SK-N-SH (cell line): ENCODE measurements at regions not wholly inside any gene's neighbourhood (a gene's known extent, or its start where the extent isn't known, plus 50 kb on each side); places are given as distances from the start of the nearest gene placed in this dataset.

Experiments used
- CTCF ChIA-PET: fragments of 300-600, 350-600 bp; formaldehyde crosslinking; extraction: SDS; loops from one replicate; lab custom pipeline; 2021; lab: Yijun Ruan, JAX
- POLR2A ChIA-PET: fragments of 350-600 bp; sonication (Branson Sonifier 250); formaldehyde crosslinking; extraction: SDS; loops from one replicate; lab custom pipeline; 2020; ENCODE audit warnings: antibody characterized with exemption, inconsistent platforms; lab: Yijun Ruan, JAX
- DNase-seq: peaks from one replicate; pipeline ENCODE4 v3.0.0; 2012
- H2AFZ ChIP-seq: fragments of 200-600 bp; sonication (generic); 2 replicates; pipeline ENCODE4 v1.8.1; 2016; ENCODE audit warnings: antibody characterized with exemption, mild to moderate bottlenecking, low read depth
- H3F3A ChIP-seq: fragments of 200-600 bp; sonication (generic); replicated peaks from 2 replicates; pipeline ENCODE3; 2016; ENCODE audit warnings: antibody characterized with exemption, mild to moderate bottlenecking; ENCODE audit not compliant: insufficient read depth
- H3K27ac ChIP-seq, 2 experiments: fragments of 200-500 bp in 1 of 2; fragments of 200-600 bp in 1 of 2; sonication (Bioruptor generic) in 1 of 2; sonication (generic), shearing (Covaris generic) in 1 of 2; 2 replicates each; pipeline versions ENCODE4 v1.5.1 to v1.6.1; 2014 to 2016; ENCODE audit warnings: low read depth in 2 of 2, inconsistent platforms in 1 of 2, low read length in 1 of 2, mild to moderate bottlenecking in 1 of 2, mixed read lengths in 1 of 2
- H3K27me3 ChIP-seq: fragments of 200-600 bp; sonication (generic), shearing (Covaris generic); 2 replicates; pipeline ENCODE4 v1.6.1; 2016; ENCODE audit warnings: mixed run types; ENCODE audit not compliant: insufficient read depth
- H3K36me3 ChIP-seq, 2 experiments: fragments of 200-500 bp in 1 of 2; fragments of 200-600 bp in 1 of 2; sonication (Bioruptor generic) in 1 of 2; sonication (generic) in 1 of 2; replicated peaks in 1 of 2; 2 replicates each; pipeline versions ENCODE3 to v1.5.1; 2014 to 2016; ENCODE audit warnings: low read length in 1 of 2, mild to moderate bottlenecking in 1 of 2; ENCODE audit not compliant: insufficient read depth in 2 of 2, control insufficient read depth in 1 of 2
- H3K4me1 ChIP-seq, 2 experiments: fragments of 200-500 bp in 1 of 2; fragments of 200-600 bp in 1 of 2; sonication (Bioruptor generic) in 1 of 2; sonication (generic), shearing (Covaris generic) in 1 of 2; 2 replicates each; pipeline versions ENCODE4 v1.5.1 to v1.6.1; 2014 to 2016; ENCODE audit warnings: low read depth in 1 of 2, low read length in 1 of 2, mixed run types in 1 of 2; ENCODE audit not compliant: insufficient read depth in 2 of 2, control insufficient read depth in 1 of 2
- H3K4me2 ChIP-seq: fragments of 200-600 bp; sonication (generic), shearing (Covaris generic); 2 replicates; pipeline ENCODE4 v1.6.1; 2017; ENCODE audit warnings: mixed run types
- H3K4me3 ChIP-seq, 2 experiments: fragments of 200-500 bp in 1 of 2; fragments of 200-600 bp in 1 of 2; sonication (Bioruptor generic) in 1 of 2; sonication (generic), shearing (Covaris generic) in 1 of 2; 2 replicates each; pipeline versions ENCODE4 v1.5.1 to v1.8.1; 2014 to 2016; ENCODE audit warnings: low read depth in 2 of 2, inconsistent platforms in 1 of 2, low read length in 1 of 2, mild to moderate bottlenecking in 1 of 2, mixed read lengths in 1 of 2, moderate library complexity in 1 of 2
- H3K79me2 ChIP-seq: fragments of 200-600 bp; sonication (generic); 2 replicates; pipeline ENCODE4 v1.8.1; 2017; ENCODE audit warnings: mild to moderate bottlenecking; ENCODE audit not compliant: insufficient read depth
- H3K9ac ChIP-seq: fragments of 200-600 bp; sonication (generic); 2 replicates; pipeline ENCODE4 v1.6.1; 2017; ENCODE audit warnings: mixed run types
- H3K9me2 ChIP-seq: fragments of 200-600 bp; sonication (generic); 2 replicates; pipeline ENCODE4 v1.6.1; 2017; ENCODE audit warnings: mixed run types
- H3K9me3 ChIP-seq: fragments of 200-600 bp; sonication (generic); 2 replicates; pipeline ENCODE4 v1.6.1; 2017; ENCODE audit warnings: mixed run types, mild to moderate bottlenecking, moderate library complexity
- H4K20me1 ChIP-seq: fragments of 200-600 bp; sonication (generic); 2 replicates; pipeline ENCODE4 v1.6.1; 2017; ENCODE audit warnings: mild to moderate bottlenecking, mixed run types; ENCODE audit not compliant: insufficient read depth
- CHD2 ChIP-seq: fragments of 150-350 bp; IDR thresholded peaks from 2 replicates; pipeline ENCODE4 v1.6.1; 2018; ENCODE audit warnings: low read length; ENCODE audit not compliant: partially characterized antibody
- EP300 ChIP-seq, 2 experiments: IDR thresholded peaks; 2 replicates each; pipeline versions ENCODE4 v1.4.0 to v1.6.1; 2012; ENCODE audit warnings: borderline replicate concordance in 1 of 2, low read depth in 1 of 2, low read length in 1 of 2
- FOXM1 ChIP-seq: IDR thresholded peaks from 2 replicates; pipeline ENCODE4 v1.4.0; 2012; ENCODE audit warnings: low read depth, mild to moderate bottlenecking
- GABPA ChIP-seq: IDR thresholded peaks from 2 replicates; pipeline ENCODE4 v1.4.0; 2012; ENCODE audit warnings: low read depth, mild to moderate bottlenecking
- GATA2 ChIP-seq: sonication (generic); formaldehyde crosslinking; IDR thresholded peaks from 2 replicates; pipeline ENCODE4 v1.5.0; 2020; ENCODE audit warnings: mild to moderate bottlenecking, missing genetic modification reagents
- JUND ChIP-seq: IDR thresholded peaks from 2 replicates; pipeline ENCODE4 v1.4.0; 2012
- MXI1 ChIP-seq: IDR thresholded peaks from 2 replicates; pipeline ENCODE4 v1.6.1; 2012; ENCODE audit warnings: mild to moderate bottlenecking, low read depth, low read length, improper control_type of control experiment
- NFIC ChIP-seq: IDR thresholded peaks from 2 replicates; pipeline ENCODE4 v1.4.0; 2012; ENCODE audit warnings: borderline replicate concordance
- NRF1 ChIP-seq: IDR thresholded peaks from 2 replicates; pipeline ENCODE4 v1.6.1; 2012; ENCODE audit warnings: low read depth, mild to moderate bottlenecking, low read length
- POLR2AphosphoS5 ChIP-seq: IDR thresholded peaks from 2 replicates; pipeline ENCODE4 v1.6.1; 2012; ENCODE audit warnings: low read depth, low read length
- RAD21 ChIP-seq: IDR thresholded peaks from 2 replicates; pipeline ENCODE4 v1.6.1; 2012; ENCODE audit warnings: mild to moderate bottlenecking, low read length
- RCOR1 ChIP-seq: fragments of 150-350 bp; IDR thresholded peaks from 2 replicates; pipeline ENCODE4 v1.6.1; 2017; ENCODE audit warnings: antibody characterized with exemption, low read length
- RFX5 ChIP-seq: IDR thresholded peaks from 2 replicates; pipeline ENCODE4 v1.6.1; 2012; ENCODE audit warnings: mild to moderate bottlenecking, improper control_type of control experiment, low read length
- RXRA ChIP-seq: IDR thresholded peaks from 2 replicates; pipeline ENCODE4 v1.4.0; 2012; ENCODE audit warnings: low read depth, mild to moderate bottlenecking, borderline replicate concordance
- SMC3 ChIP-seq: IDR thresholded peaks from 2 replicates; pipeline ENCODE4 v1.6.1; 2012; ENCODE audit warnings: low read depth, low read length, improper control_type of control experiment
- TAF1 ChIP-seq: IDR thresholded peaks from 2 replicates; pipeline ENCODE4 v1.6.1; 2012; ENCODE audit warnings: low read depth, mild to moderate bottlenecking, low read length, moderate library complexity, borderline replicate concordance
- TCF12 ChIP-seq: IDR thresholded peaks from 2 replicates; pipeline ENCODE4 v1.4.0; 2012
- TEAD4 ChIP-seq: IDR thresholded peaks from 2 replicates; pipeline ENCODE4 v1.4.0; 2012; ENCODE audit warnings: mild to moderate bottlenecking, borderline replicate concordance; ENCODE audit not compliant: insufficient read depth
- WGBS: methylation state at CpG from one replicate; pipeline ENCODE4 v1.1.6; 2017; ENCODE audit warnings: low lambda C conversion rate; 5-methylcytosine and 5-hydroxymethylcytosine counted together
- TF ChIP-seq, protein P1 (sequence below): IDR thresholded peaks from 2 replicates; pipeline ENCODE4 v1.4.0; 2012; ENCODE audit warnings: low read depth, borderline replicate concordance
- TF ChIP-seq, protein P2 (sequence below): IDR thresholded peaks from 2 replicates; pipeline ENCODE4 v1.4.0; 2012; ENCODE audit warnings: low read depth
- TF ChIP-seq, protein P3 (sequence below): fragments of 200-600 bp; sonication (generic); IDR thresholded peaks from 2 replicates; pipeline ENCODE4 v1.6.1; 2017; ENCODE audit warnings: antibody characterized with exemption, mild to moderate bottlenecking, moderate library complexity
- TF ChIP-seq, protein P4 (sequence below): fragments of 150-350 bp; IDR thresholded peaks from 2 replicates; pipeline ENCODE4 v1.6.1; 2017; ENCODE audit warnings: antibody characterized with exemption, low read length, low read depth, borderline replicate concordance

DNA sequence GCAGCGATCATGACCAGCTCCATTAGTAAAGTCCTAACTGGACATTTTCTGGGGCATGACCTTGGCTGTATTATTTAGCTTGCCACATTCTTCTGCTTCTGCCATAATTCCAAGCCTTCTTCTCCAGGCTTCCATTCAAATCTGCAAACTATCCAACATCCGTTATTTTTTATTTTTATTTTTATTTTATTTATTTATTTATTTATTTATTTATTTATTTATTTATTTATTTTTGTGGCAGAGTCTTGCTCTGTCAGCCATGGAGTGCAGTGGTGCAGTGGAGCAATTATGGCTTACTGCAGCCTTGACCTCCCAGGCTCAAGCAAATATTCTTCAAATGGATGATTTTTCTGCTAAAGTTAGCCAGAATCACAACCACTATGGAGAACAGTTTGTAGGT is 187.2 kb upstream of the CDK1 start:
- Histone ChIP-seq H3K9ac (no peak overlapping the region), H3F3A (no peaks in the 10 kb centered on the region), H3K79me2 (no peaks in the 10 kb centered on the region), H3K27ac (no peak overlapping the region), H3K9me3 (no peaks in the 10 kb centered on the region), H3K27me3 (no peaks in the 10 kb centered on the region), H2AFZ (no peak overlapping the region), H4K20me1 (no peaks in the 10 kb centered on the region), H3K36me3 (no peaks in the 10 kb centered on the region)
- WGBS, result 88% methylated on average over 2 of the region's 2 CpGs
- CTCF ChIA-PET, result no interaction called here
- TF ChIP-seq TAF1 (no peak), NRF1 (no peak), RXRA (no peak), TEAD4 (no peak), MXI1 (no peak), RAD21 (no peak), EP300 (IDR thresholded peaks at IDR 0.05; ENCODE audit: borderline replicate concordance in 1 of 2, low read depth in 1 of 2, low read length in 1 of 2) (no peak), JUND (no peak), GABPA (no peak), POLR2AphosphoS5 (no peak), GATA2 (CRISPR knock-in tag) (no peak), RFX5 (no peak)
- TF ChIP-seq, protein P1, sequence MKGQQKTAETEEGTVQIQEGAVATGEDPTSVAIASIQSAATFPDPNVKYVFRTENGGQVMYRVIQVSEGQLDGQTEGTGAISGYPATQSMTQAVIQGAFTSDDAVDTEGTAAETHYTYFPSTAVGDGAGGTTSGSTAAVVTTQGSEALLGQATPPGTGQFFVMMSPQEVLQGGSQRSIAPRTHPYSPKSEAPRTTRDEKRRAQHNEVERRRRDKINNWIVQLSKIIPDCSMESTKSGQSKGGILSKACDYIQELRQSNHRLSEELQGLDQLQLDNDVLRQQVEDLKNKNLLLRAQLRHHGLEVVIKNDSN, result no peak
- TF ChIP-seq, protein P2, sequence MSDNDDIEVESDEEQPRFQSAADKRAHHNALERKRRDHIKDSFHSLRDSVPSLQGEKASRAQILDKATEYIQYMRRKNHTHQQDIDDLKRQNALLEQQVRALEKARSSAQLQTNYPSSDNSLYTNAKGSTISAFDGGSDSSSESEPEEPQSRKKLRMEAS, result no peak
- TF ChIP-seq, protein P3, sequence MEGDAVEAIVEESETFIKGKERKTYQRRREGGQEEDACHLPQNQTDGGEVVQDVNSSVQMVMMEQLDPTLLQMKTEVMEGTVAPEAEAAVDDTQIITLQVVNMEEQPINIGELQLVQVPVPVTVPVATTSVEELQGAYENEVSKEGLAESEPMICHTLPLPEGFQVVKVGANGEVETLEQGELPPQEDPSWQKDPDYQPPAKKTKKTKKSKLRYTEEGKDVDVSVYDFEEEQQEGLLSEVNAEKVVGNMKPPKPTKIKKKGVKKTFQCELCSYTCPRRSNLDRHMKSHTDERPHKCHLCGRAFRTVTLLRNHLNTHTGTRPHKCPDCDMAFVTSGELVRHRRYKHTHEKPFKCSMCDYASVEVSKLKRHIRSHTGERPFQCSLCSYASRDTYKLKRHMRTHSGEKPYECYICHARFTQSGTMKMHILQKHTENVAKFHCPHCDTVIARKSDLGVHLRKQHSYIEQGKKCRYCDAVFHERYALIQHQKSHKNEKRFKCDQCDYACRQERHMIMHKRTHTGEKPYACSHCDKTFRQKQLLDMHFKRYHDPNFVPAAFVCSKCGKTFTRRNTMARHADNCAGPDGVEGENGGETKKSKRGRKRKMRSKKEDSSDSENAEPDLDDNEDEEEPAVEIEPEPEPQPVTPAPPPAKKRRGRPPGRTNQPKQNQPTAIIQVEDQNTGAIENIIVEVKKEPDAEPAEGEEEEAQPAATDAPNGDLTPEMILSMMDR, result no peak
- TF ChIP-seq, protein P4, sequence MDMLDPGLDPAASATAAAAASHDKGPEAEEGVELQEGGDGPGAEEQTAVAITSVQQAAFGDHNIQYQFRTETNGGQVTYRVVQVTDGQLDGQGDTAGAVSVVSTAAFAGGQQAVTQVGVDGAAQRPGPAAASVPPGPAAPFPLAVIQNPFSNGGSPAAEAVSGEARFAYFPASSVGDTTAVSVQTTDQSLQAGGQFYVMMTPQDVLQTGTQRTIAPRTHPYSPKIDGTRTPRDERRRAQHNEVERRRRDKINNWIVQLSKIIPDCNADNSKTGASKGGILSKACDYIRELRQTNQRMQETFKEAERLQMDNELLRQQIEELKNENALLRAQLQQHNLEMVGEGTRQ, result no peak
- TF ChIP-seq, all 33 proteins: peak for 0
- Histone ChIP-seq H3K4me2 (no peak overlapping the region), H3K9me2 (no peaks in the 10 kb centered on the region), H3K4me3 (no peak overlapping the region), H3K4me1 (no peaks in the 10 kb centered on the region)
- POLR2A ChIA-PET, result no interaction called here
- DNase-seq, result no peak

DNA sequence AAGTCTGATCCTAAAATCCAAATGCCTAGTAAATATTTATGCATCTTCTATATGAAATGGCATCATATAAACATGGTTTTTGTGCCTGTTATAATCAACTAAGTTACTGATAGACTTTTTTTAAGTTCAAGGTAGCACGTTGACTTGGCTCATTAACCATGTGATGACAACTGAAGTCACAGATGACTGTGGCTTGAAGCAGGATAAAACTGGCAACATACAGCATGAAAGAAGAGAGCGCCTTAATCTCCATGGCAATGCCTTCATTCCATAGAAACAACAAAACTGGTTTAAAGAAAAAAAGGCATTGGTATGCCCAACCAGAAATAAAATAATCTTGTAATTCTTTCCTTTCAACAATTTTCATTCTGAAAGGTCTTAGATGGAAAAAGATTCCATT is 188.9 kb upstream of the CDK1 start:
- Histone ChIP-seq H3K9ac (no peak overlapping the region), H3K79me2 (no peaks in the 10 kb centered on the region), H3K4me1 (no peaks in the 10 kb centered on the region), H3K4me2 (no peak overlapping the region), H3K9me2 (no peaks in the 10 kb centered on the region), H3F3A (no peaks in the 10 kb centered on the region), H4K20me1 (no peaks in the 10 kb centered on the region), H3K36me3 (no peaks in the 10 kb centered on the region), H3K27ac (no peak overlapping the region), H3K27me3 (no peaks in the 10 kb centered on the region), H2AFZ (no peak overlapping the region), H3K4me3 (no peak overlapping the region), H3K9me3 (no peaks in the 10 kb centered on the region)
- TF ChIP-seq, protein P3, result no peak
- TF ChIP-seq TCF12 (no peak), CHD2 (no peak), MXI1 (no peak), FOXM1 (no peak), SMC3 (no peak), EP300 (IDR thresholded peaks at IDR 0.05; ENCODE audit: borderline replicate concordance in 1 of 2, low read depth in 1 of 2, low read length in 1 of 2) (no peak), NFIC (no peak), RCOR1 (no peak)
- TF ChIP-seq, protein P2, result no peak
- ChIA-PET CTCF (no interaction called here), POLR2A (no interaction called here)
- 80% methylated on average over 2 of the region's 2 CpGs for WGBS
- DNase-seq, result no peak
